Neural cell (in vitro differentiated cells): ENCODE measurements at regions not wholly inside any gene's neighbourhood (a gene's known extent, or its start where the extent isn't known, plus 50 kb on each side); places are given as distances from the start of the nearest gene placed in this dataset.

ENCODE experiments used
- EZH2 ChIP-seq: fragments of 200-600, 300-800 bp; shearing (Covaris generic), sonication (generic); IDR thresholded peaks from 2 replicates; pipeline ENCODE4 v1.6.1; 2014; ENCODE audit warnings: antibody characterized with exemption, low read length, borderline replicate concordance, mild to moderate bottlenecking; ENCODE audit not compliant: insufficient read depth, poor library complexity, severe bottlenecking
- TAF1 ChIP-seq: IDR thresholded peaks from 2 replicates; pipeline ENCODE4 v1.6.1; 2012; ENCODE audit warnings: low read depth
- TF ChIP-seq, protein P1 (sequence below): fragments of 450-650 bp; IDR thresholded peaks from 2 replicates; pipeline ENCODE4 v1.5.1; 2014; ENCODE audit warnings: antibody characterized with exemption, mild to moderate bottlenecking, moderate library complexity; ENCODE audit not compliant: poor library complexity, severe bottlenecking

DNA sequence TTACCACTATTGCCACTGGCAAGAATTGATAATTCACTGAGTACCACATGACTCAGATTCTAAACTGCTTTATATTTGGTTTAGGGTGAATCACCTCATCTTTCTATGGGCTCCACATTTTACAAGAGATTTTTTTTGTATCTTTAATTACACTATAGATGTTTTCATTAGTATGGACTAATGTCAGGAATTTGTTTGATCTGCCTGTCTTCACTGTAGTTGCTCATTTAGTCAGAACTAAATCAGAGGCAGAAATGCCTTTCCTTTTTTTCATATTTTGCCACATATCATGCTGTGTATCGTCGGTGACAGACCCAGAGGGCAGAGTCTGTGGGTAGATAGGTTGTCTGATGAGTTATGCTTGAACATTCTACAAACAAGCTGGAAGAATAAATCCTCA is 524.1 kb downstream of the METTL15 start:
- no peak for TF ChIP-seq EZH2
- TF ChIP-seq, protein P1, sequence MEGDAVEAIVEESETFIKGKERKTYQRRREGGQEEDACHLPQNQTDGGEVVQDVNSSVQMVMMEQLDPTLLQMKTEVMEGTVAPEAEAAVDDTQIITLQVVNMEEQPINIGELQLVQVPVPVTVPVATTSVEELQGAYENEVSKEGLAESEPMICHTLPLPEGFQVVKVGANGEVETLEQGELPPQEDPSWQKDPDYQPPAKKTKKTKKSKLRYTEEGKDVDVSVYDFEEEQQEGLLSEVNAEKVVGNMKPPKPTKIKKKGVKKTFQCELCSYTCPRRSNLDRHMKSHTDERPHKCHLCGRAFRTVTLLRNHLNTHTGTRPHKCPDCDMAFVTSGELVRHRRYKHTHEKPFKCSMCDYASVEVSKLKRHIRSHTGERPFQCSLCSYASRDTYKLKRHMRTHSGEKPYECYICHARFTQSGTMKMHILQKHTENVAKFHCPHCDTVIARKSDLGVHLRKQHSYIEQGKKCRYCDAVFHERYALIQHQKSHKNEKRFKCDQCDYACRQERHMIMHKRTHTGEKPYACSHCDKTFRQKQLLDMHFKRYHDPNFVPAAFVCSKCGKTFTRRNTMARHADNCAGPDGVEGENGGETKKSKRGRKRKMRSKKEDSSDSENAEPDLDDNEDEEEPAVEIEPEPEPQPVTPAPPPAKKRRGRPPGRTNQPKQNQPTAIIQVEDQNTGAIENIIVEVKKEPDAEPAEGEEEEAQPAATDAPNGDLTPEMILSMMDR = no peak
- no peak for TF ChIP-seq TAF1
